Fibroblast of skin of left quadriceps (primary cell): ENCODE measurements at regions not wholly inside any gene's neighbourhood (a gene's known extent, or its start where the extent isn't known, plus 50 kb on each side); places are given as distances from the start of the nearest gene placed in this dataset.
"Not testable (repeated sequence)": the region's sequence is repeated elsewhere in the genome, so short reads cannot be mapped to it uniquely, and the experiment has no call there.

ENCODE experiments used
- DNase-seq, 2 experiments: peaks; one replicate each; pipeline ENCODE4 v3.0.0-alpha.2; 2013; ENCODE audit warnings: low read depth in 2 of 2

DNA sequence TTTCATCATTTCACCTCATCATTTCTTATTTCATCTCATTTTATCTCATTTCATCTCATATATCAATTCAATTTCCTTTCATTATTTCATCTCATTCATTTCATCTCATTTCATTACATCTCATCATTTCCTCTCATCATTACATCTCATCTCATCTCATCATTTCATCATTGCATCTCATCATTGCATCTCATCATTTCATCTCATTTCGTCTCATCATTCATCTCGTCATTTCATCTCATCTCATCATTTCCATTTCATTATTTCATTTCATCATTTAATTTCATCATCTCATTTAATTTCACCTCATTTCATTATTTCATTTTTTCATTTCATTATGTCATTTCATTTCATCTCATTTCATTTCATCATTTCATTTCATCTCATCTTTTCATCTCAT is 168.5 kb upstream of the FAM72C start:
- DNase-seq = not testable (repeated sequence)

DNA sequence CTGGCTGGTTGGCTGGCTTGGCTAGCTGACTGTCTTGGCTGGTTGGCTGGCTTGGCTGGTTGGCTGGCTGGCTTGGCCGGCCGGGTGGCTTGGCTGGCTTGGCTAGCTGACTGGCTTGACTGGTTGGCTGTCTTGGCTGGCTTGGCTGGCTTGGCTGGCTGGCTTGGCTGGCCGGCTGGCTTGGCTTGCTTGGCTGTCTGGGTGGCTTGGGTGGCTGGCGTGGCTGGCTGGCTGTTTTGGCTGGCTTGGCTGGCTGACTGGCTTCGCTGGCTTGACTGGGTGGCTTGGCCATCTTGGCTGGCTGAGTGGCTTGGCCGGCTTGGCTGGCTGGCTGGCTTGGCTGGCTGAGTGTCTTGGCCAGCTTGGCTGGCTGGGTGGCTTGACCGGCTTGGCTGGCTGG is 133.2 kb upstream of the FAM72C start:
- DNase-seq = not testable (repeated sequence)

GRCh38 chr1:144104000-144104677 is 132.4 kb upstream of the FAM72C start:
- DNase-seq = not testable (repeated sequence)

- DNase-seq = not testable (repeated sequence)
Measured at GRCh38 chr1:144103156-144103880, 131.5 kb upstream of the FAM72C start.

DNA sequence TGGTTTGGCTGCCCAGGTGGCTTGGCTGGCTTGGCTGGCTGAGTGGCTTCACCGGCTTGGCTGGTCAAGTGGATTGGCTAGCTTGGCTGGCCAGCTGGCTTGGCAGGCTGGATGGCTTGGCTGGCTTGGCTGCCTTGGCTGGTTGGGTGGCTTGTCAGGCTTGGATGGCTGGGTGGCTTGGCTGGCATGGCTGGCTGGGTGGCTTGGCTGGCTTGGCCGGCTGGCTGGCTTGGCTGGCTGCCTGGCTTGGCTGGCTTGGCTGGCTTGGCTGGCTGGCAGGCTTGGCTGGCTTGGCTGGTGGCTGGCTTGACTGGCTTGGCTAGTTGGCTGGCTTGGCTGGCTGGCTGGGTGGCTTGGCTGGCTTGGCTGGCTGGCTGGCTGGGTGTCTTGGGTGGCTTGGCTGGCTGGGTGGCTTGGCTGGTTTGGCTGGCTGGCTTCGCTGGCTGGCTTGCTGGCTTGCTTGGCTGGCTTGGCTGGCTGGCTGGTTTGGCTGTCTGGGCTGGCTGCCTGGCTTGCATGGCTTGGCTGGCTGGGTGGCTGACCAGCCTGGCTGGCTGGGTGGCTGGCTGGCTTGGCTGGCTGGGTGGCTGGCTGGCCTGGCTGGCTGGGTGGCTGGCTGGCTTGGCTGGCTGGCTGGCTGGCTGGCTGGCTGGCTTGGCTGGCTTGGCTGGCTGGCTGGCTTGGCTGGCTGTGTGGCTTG is 130.4 kb upstream of the FAM72C start:
- not testable (repeated sequence) for DNase-seq

DNA sequence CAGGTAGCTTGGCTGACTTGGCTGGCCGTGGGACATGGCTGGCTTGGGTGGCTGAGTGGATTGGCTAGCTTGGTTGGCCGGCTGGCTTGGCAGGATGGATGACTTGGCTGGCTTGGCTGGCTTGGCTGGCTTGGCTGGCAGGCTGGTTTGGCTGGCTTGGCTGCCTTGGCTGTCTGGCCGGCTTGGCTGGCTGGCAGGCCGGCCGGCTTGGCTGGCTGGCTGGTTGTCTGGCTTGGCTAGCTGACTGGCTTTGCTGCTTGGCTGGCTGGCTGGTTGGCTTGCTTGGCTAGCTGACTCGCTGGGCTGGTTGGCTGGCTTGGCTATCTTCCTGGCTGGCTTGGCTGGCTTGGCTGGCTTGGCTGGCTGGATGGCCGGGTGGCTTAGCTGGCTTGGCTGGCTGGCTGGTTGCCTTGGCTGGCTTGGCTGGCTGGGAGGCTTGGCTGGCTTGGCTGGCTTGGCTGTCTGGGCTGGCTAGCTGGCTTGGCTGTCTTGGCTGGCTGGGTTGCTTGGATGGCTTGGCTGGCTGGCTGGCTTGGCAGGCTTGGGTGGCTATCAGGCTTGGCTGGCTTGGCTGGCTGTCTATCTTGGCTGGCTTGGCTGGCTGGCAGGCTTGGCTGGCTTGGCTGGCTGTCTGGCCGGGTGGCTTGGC is 129.7 kb upstream of the FAM72C start:
- DNase-seq = no peak

DNA sequence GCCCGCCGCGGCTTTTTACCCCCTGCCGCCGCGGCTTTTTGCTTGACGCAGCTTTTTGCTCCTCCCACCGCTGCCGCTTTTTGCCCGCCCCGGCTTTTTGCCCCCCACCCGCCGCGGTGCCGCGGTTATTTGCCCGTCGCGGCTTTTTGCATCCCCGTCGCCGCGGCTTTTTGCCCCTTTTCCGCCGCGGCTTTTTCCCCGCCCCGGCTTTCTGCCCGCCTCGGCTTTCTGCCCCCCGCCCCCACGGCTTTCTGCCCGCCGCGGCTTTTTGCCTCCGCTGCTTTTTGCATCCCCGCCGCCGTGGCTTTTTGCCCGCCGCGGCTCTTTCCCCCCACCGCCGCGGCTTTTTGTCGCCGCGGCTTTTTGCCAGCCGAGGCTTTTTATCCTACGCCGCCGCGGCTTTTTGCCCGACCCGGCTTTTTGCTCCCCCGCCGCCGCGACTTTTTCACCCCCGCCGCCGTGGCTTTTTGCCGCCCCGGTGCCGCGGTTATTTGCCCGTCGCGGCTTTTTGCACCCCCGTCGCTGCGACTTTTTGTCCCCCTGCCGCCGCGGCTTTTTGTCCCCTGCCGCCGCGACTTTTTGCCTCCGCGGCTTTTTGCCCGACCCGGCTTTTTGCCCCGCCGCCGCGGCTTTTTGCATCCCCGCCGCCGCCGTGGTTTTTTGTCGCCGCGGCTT is 105.5 kb upstream of the FAM72C start:
- DNase-seq = peak in 1 of 2 experiments; percentile 3

- DNase-seq = not testable (repeated sequence)
Measured at GRCh38 chr1:144076646-144077045, 104.9 kb upstream of the FAM72C start.

DNA sequence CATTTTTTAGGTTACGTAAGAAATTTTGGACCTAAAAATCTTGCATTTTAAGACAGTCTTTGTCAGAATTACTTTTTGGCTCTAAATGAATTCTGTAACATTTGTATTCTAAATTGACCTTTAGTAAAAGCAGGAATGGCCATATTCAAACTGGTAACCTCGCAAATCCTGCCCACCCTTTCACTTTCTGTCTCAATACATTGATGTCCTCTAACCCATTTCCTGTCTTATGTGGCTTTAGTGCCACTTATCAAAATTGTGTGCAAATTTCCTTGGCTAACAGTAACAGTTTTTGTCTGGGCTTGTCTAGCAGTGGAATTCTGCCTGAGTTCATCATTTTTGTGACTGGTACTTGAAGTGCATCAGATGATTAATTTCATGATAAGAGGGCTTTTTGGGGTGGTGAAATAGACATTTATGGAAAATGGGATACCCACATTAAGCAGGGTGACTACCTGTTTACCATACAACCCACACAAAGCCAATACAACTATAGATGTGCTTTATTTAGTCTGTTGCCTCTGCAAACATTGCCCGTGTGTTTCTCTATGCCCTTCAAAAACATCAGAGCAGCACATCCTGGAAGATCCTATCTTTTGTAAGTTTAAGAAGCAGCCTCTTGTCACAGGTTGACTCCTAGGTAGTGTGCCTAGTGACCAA is 98.7 kb upstream of the FAM72C start:
- DNase-seq = not testable (repeated sequence)

- not testable (repeated sequence) for DNase-seq
Measured at GRCh38 chr1:144067042-144067441, 95.3 kb upstream of the FAM72C start.

GRCh38 chr1:144066071-144066813 is 94.5 kb upstream of the FAM72C start:
- not testable (repeated sequence) for DNase-seq

DNA sequence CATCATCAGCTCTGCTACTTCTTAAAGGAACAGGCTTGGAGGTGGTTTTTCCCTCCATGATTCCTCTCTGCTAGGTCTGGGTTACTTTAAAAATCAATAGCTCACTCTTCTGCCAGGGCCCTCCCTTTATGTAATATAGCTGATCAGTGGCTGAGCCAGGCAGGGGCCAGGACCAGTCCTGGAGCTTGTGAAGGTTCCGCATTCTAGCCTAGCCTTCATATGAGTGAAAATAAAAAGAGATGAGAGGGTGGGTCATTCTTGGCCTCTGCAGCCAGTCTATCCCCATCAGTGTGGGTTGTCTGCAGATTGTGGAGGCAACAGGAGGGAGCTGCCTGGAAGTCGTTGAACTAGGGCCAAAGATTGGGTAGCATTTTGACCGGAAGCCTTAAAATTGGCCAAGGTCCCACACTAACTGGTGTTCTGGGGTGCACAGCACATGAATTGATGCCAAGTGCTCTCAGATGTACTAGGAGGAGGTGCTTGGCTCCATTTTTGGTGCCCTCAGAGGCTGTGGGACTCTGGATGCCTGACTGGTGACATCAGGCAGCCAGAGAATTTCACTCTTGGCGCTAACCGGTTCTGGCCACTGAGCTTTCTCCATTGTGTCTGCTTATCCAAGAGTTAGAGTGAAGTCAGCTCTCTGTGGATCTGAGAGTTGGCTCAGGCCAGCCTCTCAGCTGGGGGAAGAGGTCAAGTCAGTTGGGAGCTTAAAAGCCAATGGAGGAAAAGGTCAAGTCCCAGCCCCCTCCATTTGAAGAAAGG is 93.7 kb upstream of the FAM72C start:
- not testable (repeated sequence) for DNase-seq

DNA sequence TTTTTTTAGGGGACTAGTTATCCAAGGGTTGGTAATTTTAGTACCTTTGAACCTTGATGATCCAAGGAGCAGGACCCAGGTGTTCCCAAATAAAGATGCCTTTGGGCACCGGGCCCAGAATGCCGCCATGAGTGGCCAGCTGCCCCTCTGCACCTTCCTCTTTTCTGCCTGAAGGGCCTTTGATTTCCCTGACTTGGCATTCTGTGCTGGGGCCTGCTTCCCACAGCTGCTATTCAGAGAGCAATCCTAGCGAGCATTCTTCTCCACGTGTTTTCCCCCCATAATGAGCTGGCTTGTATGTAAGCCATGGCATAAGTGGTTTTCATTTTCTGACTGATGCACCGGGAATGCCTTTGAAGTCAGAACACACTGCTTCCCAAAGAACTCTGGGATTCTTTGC is 77.6 kb upstream of the FAM72C start:
- DNase-seq = not testable (repeated sequence)

DNA sequence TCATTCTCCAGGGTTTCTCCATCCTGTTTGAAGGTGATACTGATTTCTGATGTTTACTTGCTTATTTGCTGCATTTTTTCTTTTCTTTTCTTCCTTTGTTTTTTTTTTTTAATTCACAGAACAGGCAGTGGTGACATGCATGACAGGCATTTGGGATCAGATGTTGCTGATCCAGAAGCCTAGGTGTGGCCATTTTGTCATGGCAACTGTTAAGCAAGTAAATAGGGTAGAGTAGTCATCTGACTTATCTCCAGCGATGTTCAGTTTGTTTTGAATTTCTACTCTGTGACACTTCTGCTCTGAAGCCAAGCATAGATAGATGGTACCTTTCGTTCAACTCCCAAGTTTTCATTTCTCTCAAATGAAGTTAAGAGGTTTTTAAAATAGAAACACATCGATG is 74.9 kb upstream of the FAM72C start:
- DNase-seq = not testable (repeated sequence)

- DNase-seq = peak in 1 of 2 experiments; percentile 37
Measured at GRCh38 chr1:144045751-144046546, 74.2 kb upstream of the FAM72C start.

- not testable (repeated sequence) for DNase-seq
Measured at GRCh38 chr1:144042251-144042650, 70.5 kb upstream of the FAM72C start.

DNA sequence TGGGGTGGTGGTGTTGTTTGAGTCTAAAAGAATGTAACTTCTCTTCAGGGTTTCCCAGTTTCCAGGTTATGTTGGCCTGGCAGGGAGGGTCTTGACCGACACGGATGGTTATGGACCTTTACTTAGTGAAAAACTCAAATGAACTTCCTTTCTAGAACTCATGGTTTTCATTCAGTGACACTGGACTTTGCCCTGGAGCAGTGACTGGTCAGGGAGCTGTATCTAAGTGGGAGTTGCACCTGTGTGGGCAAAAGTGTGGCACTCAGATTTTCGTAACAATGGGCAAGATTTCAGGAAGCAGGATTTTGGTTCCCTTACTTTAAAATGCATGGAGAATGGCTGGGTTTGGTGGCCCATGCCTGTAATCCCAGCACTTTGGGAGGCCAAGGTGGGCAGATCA is 68.5 kb upstream of the FAM72C start:
- not testable (repeated sequence) for DNase-seq

GRCh38 chr1:144034045-144034444 is 62.3 kb upstream of the FAM72C start:
- not testable (repeated sequence) for DNase-seq

DNA sequence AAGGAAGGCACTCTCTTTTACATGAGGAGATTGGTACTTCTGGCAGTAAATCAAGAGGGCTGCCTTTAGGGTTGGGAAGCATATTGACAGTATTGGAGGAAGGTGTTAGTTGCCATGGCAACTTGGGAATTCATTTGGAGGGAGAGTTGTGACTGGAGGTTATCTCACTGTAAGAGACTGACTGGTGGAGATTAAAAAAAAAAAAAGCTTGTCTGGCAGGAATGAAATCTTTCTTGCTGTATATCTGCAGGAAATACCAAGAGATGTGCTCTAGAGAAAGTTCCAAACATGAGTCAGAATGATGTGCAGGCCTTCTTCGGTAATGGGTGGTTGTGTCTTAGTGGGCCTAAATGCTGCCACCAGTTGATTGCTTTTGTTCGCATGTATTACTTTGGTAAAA is 59.8 kb upstream of the FAM72C start:
- DNase-seq = not testable (repeated sequence)
